GM12875 (cell line): ENCODE measurements at regions not wholly inside any gene's neighbourhood (a gene's known extent, or its start where the extent isn't known, plus 50 kb on each side); places are given as distances from the start of the nearest gene placed in this dataset.
"Not testable (repeated sequence)": the region's sequence is repeated elsewhere in the genome, so short reads cannot be mapped to it uniquely, and the experiment has no call there.

Experiments
- H3K4me3 ChIP-seq: one replicate; pipeline ENCODE4 v1.5.1; 2011; ENCODE audit warnings: low read depth, low read length, control low read depth
- TF ChIP-seq, protein P1 (sequence below): IDR thresholded peaks from 2 replicates; pipeline ENCODE4 v1.5.1; 2011; ENCODE audit warnings: low read depth, mild to moderate bottlenecking, control low read depth, inconsistent platforms, low read length, moderate library complexity, borderline replicate concordance; ENCODE audit not compliant: insufficient read depth

DNA sequence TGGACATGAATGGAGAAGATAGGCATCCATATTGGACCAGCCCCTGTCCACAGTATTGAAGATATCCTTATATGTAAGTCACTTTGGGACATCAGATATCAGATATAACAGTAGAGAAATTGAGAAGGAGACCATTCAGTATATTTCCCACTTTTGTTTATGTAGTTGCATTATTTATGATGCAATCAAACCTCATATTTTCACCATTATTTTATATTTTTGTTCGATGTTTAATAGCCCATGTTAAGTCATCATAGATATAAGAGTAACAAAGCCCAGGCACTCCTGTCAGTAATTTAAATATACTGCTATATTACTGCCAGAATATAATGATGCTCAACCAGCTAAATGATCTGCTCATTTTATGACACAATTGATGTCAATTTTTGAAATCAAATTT is 744.5 kb upstream of the EPHA7 start:
- TF ChIP-seq, protein P1, sequence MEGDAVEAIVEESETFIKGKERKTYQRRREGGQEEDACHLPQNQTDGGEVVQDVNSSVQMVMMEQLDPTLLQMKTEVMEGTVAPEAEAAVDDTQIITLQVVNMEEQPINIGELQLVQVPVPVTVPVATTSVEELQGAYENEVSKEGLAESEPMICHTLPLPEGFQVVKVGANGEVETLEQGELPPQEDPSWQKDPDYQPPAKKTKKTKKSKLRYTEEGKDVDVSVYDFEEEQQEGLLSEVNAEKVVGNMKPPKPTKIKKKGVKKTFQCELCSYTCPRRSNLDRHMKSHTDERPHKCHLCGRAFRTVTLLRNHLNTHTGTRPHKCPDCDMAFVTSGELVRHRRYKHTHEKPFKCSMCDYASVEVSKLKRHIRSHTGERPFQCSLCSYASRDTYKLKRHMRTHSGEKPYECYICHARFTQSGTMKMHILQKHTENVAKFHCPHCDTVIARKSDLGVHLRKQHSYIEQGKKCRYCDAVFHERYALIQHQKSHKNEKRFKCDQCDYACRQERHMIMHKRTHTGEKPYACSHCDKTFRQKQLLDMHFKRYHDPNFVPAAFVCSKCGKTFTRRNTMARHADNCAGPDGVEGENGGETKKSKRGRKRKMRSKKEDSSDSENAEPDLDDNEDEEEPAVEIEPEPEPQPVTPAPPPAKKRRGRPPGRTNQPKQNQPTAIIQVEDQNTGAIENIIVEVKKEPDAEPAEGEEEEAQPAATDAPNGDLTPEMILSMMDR = no peak

DNA sequence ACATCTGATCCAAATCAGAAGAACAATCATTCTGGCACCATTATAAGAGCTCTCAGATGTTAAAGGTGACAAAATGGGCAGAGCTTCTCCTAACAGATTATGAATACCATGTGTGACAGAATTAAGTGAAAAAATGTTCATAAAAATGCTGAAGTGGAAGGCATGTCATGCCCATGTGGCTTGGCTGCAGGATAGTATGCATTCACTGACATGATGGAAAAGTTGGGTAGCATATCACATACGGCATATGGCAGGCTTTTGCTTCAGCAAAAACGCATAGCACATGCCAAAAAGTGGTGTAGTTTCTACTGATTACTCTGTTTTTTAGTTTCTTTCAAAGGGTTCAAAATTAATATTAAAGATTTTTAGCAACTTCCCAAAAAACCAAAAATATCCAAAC is 731.5 kb upstream of the EPHA7 start:
- TF ChIP-seq, protein P1 = no peak

More for the DNA sequence above, 744.5 kb upstream of the EPHA7 start:
- H3K4me3 ChIP-seq = no peak overlapping the region

DNA sequence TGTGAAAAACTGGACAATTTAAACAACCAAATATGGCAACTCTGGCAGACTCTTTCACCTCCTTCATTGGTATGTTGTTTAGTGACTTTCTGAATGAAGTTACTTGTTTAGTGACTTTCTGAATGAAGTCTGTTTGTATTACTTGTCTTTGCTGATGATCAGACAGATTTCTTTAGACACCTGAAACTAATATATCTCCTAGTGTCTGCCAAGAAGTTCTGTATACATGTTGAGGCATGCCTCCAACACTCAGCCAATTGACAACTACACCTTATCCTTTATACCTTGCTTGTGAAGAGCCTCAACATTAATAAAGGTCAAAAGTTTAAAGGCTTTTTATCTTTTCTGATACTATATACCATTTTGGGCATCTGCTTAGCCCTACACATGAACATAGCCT is 725.4 kb upstream of the EPHA7 start:
- TF ChIP-seq, protein P1 = no peak
- H3K4me3 ChIP-seq = no peak overlapping the region

More for the DNA sequence above, 731.5 kb upstream of the EPHA7 start:
- H3K4me3 ChIP-seq = no peak overlapping the region

DNA sequence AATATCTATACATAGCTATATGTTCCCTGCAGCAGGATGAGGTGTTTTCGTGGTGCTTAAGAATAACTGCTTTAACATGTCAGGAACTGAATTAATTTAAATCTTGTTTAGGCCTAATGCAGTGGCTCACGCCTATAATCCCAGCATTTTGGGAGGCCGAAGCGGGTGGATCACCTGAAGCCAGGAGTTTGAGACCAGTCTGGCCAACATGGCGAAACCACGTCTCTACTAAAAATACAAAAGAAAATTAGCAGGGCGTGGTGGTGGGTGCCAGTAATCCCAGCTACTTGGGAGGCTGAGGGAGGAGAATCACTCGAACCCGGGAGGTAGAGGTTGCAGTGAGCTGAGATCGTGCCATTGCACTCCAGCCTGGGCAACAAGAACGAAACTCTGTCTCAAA is 717.8 kb upstream of the EPHA7 start:
- H3K4me3 ChIP-seq = not testable (repeated sequence)

DNA sequence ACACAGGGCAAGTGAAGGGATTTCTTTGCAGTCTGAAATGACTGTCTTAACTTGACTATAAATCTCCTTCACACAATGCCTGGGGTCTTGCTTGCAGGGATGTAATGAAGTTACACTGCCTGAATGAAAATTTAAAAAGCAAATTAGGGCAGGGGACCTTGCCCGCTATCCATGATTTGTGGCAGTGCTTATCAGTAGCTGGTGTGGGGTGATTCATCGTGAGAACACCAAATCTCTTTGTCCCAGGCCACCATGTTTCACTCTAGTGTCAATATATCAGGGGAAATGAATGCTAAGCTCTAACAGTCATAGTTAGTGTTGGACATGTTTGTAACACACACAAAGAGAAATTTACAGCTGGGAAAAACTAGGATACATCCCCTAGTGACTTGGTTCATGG is 713.7 kb upstream of the EPHA7 start:
- no peak overlapping the region for H3K4me3 ChIP-seq
- TF ChIP-seq, protein P1 = no peak

DNA sequence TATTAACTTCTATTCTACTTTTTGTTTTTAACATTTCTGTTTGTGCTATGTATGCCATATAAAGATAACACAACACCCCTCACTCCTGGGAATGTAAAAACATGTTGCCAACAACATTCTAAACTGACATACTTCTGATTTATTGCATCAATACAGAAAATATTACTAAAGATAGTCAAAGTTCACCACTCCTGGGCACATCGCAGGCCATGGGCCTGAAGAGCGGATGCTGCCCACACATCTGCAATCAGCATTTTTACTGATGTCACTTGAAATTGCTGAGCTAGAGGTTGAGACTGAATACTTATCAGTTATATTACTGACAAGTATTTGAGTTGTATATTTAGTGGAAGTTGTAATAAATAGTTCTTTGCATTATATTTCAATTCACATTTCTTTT is 711.9 kb upstream of the EPHA7 start:
- TF ChIP-seq, protein P1 = no peak
- H3K4me3 ChIP-seq = no peak overlapping the region

DNA sequence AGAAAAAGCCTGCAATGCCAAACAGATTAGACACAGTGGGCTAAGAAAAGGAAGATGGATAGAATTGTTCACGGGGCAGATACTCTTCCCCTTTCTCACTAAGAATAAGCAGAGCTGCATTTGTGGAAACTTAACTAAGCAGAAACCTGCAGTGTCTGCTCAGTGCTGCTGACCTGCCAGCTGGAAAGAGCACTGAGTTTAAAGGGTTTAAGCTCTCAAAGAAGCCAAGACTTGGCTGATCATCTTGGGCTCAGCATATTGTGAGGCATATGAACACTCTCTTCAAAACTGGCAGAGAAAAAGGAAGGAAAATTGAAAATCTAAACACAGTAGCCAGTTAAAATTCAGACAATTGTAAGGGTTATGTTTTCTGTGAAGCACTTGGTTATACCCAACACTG is 711.1 kb upstream of the EPHA7 start:
- TF ChIP-seq, protein P1 = no peak
- no peak overlapping the region for H3K4me3 ChIP-seq

DNA sequence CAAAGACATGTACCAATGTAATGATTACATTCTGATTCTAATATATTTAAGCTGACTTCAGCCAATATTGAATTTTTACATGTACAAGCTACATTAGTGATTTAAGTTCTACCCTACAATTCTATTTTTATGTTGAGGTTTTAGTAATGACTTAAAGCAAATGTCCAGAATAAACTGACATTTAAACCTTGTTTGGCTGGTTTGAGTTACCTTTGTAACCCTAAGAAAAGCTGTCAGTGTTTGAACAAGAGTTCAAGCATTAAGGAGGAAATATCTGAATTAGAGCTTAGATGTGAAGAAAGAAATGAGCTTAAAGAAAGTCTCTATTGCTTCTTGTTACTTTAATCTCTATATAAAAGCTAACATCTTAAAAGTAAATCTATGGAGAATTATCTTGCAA is 710.6 kb upstream of the EPHA7 start:
- TF ChIP-seq, protein P1 = no peak
- H3K4me3 ChIP-seq = no peak overlapping the region
